CD4-positive, alpha-beta T cell treated with Interleukin-4 for 1 hour (primary cell): ENCODE measurements at regions not wholly inside any gene's neighbourhood (a gene's known extent, or its start where the extent isn't known, plus 50 kb on each side); places are given as distances from the start of the nearest gene placed in this dataset.
A peak's percentile ranks its signal among the peaks of the same experiment; 100 is the strongest.
"Not testable (repeated sequence)": the region's sequence is repeated elsewhere in the genome, so short reads cannot be mapped to it uniquely, and the experiment has no call there.

Source experiments
- DNase-seq, 2 donors: peaks; one replicate each; pipeline ENCODE4 v3.0.0-alpha.2; 2020 to 2022

DNA sequence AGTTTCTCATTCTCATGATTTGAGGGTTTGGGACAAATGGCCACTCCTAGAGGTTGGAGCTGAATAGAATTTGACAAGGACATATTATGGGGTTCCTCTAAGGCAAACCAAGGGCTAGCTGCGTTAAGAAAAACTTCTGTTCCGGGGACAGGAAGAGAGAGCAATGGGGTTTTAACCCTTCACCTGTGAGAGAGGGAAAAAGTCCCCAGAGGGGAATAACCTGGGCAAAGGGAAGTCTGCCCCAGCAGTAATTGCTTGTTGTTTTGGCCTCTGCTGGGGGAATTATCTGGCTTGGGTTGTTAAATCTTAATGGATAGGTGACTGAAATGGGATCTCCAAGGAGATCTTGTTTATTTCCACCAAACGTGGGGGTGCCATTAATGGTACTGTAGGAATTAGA, 110.1 kb upstream of the MOCS2 start:
- DNase-seq = no peak

- DNase-seq = no peak
Measured at GRCh38 chr5:53233645-53234405, 124.3 kb upstream of the MOCS2 start.

- DNase-seq = no peak
Measured at GRCh38 chr5:53236683-53237082, 127.1 kb upstream of the MOCS2 start.

GRCh38 chr5:53237876-53238275, 128.3 kb upstream of the MOCS2 start:
- no peak for DNase-seq

- no peak for DNase-seq
Measured at GRCh38 chr5:53239301-53239990, 129.9 kb upstream of the MOCS2 start.

GRCh38 chr5:53240661-53241060, 131.1 kb upstream of the MOCS2 start:
- no peak for DNase-seq

- no peak for DNase-seq
Measured at GRCh38 chr5:53241572-53241971, 132.0 kb upstream of the MOCS2 start.

GRCh38 chr5:53243403-53243802, 133.8 kb upstream of the MOCS2 start:
- no peak for DNase-seq

GRCh38 chr5:53246042-53246836, 136.7 kb upstream of the MOCS2 start:
- no peak for DNase-seq

DNA sequence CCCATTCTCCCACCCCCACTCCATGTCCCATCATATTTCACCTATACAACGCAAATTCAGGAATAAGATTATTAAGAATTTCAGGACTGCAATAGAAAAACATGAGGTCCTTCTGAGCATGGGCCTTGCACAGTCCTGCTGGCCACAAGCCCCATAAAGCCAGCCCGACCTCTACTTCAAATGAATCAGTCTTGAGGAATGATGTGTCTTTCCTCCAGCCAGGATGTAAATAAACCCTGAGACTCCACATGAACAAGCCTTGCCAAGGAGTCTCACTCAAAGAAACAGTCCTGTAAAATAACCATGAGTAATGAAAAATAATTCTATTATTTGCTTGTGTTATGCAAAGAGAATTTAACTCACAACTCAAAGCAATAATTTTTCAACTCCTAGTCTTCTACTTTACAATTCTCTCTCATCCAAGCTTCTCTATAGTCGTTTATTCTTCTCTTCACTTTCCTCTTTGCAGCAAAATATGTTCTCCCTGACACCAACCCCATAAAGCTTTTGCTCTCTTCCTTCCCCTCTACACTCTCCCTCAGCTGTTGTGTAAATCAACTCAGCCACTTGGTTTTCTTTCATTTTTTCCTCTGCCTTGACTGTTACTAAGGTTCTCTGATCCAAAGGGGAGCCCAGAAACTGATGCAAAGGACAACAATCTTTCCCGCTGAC, 140.1 kb upstream of the MOCS2 start:
- DNase-seq = no peak

DNA sequence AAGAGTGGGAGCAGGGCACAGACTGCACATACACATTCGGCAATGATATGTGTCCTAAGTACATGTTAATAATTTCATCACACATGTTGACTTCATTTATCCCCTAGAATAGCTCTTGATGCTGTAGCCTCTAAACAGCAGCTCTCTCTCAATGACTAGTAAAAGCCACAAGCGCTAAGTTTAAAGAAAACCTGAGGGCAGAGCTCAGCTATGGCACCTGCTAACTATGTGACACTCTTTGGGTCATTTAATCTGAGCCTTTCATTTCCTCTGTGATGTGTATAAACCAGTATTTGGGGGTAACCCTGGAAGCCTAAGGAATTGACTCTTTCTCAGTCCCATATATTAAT, 140.6 kb upstream of the MOCS2 start:
- DNase-seq = no peak

DNA sequence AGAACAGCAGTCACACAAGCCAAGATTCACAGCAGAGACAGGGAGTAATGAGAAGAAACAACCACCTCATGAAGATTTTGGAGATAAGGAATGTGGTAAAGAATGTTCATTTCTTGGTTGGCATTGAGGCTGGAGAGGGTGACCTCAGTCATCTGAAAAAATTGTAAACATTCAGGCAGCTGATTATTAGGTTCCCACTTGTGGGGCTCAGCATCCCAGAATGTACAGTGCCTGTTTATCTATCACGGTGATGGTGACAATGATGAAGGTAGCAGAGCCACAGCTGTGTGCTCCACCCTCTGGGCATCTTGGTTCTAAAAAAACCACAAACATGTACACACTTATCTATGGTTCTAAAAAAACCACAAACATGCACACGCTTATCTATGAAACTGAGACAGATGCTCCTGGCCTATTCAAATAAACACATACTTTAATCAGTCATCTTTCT, 143.9 kb upstream of the MOCS2 start:
- peak in 1 of 2 donors; percentile 6 for DNase-seq

- no peak for DNase-seq
Measured at GRCh38 chr5:53256746-53257145, 147.2 kb upstream of the MOCS2 start.

- DNase-seq = no peak
Measured at GRCh38 chr5:53257806-53258373, 148.3 kb upstream of the MOCS2 start.

DNA sequence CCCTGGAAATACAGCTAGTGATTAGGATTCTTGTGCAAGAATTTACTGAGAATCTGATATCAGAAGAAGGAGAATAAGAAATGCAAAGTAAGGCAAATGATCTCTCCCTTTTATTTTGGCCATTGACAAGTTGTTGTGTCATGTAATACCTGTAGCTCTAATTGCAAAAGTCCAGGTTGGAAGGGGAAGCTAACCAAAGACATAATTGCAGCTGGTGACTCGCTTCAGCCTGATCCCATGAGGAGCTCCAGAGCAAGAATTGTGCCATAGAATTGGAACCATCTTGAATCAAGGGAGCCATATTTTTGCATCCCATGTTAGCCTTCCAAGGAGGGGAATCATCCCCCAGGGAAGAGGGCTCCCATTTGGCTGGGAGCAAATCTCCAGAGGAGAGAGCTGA, 149.6 kb upstream of the MOCS2 start:
- no peak for DNase-seq

DNA sequence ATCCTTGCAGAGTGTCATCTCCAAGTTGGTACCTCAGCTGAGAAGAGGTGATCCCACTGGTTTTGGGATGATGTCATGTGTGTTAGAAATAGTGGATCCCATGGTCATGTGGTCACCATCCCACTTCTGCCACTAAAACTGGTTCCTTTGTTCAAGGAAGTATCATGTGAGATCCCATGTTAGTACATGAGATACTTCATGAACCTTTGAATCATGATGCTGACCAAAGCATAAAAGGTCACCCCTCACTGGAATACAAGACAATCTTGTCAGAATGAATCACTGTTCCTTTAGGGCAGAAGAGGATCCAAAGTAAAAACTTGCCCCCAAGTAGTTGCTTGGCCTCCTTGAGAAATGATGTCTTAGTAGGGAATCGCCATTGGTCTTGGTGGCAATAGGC, 150.9 kb upstream of the MOCS2 start:
- DNase-seq = no peak

DNA sequence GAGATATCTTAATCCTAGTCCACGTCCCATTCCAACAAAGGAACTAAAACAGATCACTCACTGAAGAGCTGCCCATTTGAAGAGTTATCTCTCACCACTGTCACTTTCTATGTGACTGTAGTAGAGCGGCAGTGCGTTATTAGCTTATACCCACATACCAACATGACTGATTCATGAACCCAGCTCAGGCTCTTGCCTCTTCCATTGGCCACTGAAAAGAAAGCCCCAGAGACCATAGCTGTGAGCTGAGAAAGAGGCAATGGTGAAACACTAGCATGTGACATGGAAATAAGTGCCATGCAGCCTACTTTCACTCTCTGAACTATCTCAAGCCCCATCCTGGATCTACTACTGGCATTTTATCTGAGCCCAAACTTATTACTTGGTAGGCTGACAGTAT, 151.7 kb upstream of the MOCS2 start:
- no peak for DNase-seq

GRCh38 chr5:53262348-53262970, 152.9 kb upstream of the MOCS2 start:
- no peak for DNase-seq

- DNase-seq = no peak
Measured at GRCh38 chr5:53263151-53263550, 153.6 kb upstream of the MOCS2 start.

DNA sequence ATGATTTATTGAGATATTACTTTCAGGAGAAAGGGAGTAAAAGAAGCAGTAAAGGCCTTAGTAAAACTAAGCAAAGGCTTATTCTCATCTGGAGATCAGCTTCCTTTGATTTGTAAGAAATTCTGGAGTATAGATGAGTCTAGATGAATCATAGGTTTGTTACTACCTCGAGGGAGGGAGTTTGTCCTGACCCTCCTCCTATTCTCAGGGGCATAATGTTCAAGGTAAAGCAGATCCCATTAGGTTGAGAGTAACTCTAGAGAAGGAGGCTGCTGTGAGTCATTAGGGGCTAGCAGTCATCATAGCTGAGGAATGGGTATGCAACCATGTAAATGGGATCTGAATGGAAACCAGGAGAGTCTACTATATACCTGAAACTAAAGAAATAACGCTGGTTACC, 155.5 kb upstream of the MOCS2 start:
- DNase-seq = no peak

- not testable (repeated sequence) for DNase-seq
Measured at GRCh38 chr5:53268241-53268640, 158.7 kb upstream of the MOCS2 start.

DNA sequence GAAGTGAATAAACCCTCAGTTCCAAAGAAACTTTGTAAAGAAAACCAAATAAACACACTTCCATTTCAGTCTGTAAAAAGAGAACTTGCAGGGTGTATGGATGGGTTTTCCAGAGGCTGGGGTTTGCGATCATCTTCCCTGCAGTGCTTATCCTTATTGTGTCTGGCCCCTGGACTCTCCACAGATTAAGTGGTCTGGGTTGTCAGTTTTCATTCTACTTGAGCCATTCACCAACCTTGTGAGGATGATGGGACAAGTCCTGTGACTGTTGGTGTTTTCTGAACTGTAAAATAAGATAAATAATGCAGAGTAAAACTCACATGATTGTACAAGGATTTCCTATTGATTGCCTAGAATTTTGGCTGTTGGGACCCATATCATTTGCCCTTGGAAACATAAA, 166.1 kb upstream of the MOCS2 start:
- DNase-seq = no peak
